Epidermal melanocyte (primary cell): ENCODE measurements at regions not wholly inside any gene's neighbourhood (a gene's known extent, or its start where the extent isn't known, plus 50 kb on each side); places are given as distances from the start of the nearest gene placed in this dataset.
"Not testable (repeated sequence)": the region's sequence is repeated elsewhere in the genome, so short reads cannot be mapped to it uniquely, and the experiment has no call there.

ENCODE experiments used
- DNase-seq: peaks from one replicate; pipeline ENCODE4 v3.0.0; 2011; ENCODE audit warnings: low spot score; ENCODE audit not compliant: insufficient read length

DNA sequence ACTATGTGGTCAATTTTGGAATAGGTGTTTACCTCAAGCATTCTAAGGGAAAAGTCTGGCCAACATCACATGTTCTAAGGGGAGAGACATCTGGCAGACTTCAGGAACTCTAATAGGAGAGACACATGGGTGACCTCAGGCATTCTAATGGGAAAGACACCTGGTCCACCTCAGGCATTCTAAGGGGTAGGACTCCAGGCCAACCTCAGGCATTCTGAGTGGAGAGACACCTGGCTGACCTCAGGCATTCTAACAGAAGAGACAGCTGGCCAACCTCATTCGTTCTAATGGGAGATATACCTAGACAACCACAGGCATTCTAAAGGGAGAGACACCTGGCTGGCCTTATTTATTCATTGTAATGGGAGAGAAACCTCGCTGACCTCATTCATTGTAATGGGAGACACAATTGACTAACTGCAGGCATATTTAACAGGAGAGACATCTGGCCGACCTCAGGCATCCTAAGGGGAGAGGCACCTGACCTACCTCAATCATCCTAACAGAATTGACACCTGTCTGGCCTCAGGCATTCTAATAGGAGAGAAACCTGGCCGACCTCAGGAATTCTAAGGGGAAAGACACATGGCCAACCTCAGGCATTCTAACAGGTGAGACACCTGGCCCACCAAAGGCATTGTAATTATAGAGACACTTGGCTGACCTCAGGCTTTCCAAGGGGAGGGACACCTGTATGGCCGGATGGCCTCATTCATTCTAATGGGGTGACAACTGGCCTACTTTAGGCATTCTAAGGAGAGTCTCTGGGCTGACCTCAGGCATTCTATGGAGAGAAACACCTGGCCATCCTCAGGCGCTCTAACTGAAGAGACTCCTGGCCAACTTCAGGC is 1346.8 kb downstream of the UQCRFS1 start:
- no peak for DNase-seq

DNA sequence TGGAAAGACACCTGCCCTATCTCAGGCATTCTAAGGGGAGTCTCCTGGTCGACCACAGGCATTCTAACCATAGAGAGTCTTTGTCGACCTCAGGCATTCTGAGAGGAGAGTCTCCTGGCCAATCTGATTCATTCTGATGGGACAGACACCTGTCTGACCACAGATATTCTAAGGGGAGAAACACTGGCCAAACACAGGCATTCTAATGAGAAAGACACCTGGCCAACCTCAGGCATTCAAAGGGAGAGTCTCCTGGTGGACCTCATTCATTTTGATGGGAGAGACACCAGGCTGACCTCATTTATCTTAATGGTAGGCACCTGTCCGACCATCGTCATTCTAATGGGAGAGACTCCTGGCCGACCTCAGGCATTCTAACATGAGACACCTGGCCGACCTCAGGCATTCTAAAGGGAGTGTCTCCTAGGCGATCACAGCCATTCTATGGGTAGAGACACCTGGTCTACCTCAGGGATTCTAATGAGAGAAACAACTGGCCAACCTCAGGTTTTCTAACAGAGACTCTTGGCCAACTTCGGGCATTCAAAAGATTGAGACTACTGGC is 1351.5 kb downstream of the UQCRFS1 start:
- no peak for DNase-seq

DNA sequence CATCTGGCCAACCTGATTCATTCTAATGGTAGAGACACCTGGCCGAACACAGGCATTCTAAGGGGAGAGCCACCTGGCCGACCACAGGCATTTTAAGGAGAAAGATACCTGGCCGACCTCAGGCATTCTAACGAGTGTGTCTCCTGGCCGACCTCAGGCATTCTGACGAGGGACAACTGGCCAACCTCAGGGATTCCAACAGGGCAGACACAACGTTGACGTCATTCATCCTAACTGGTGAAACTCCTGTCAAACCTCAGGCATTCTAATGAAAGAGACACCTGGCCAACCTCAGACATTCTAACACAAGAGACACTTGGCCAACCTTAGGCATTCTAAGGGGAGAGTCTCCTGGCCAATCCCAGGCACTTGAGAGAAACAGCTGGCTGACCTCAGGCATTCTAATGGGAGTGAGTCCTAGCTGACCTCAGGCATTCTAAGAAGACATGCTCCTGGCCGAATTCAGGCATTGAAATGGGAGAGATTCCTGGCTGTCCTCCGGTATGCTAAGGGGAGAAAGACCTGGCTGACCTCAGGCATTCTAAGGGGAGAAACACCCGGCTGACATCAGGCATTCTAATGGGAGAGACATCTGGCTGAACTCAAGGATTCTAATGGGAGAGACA is 1352.5 kb downstream of the UQCRFS1 start:
- DNase-seq: no peak

DNA sequence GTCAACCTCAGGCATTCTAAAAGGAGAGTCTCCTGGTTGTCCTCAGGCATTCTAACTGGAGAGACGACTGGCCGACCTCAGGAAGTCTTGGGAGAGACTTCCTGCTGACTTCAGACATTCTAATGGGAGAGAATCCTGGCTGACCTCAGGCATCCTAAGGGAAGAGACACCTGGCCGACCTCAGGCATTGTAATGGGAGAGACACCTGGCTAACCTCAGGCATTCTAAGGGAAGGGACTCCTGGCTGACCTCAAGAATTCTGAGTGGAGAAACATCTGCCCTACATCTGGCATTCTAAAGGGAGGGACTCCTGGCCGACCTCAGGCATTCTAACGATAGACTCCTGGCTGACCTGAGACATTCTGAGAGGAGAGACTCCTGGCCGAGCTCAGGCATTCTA is 1353.3 kb downstream of the UQCRFS1 start:
- DNase-seq: no peak

DNA sequence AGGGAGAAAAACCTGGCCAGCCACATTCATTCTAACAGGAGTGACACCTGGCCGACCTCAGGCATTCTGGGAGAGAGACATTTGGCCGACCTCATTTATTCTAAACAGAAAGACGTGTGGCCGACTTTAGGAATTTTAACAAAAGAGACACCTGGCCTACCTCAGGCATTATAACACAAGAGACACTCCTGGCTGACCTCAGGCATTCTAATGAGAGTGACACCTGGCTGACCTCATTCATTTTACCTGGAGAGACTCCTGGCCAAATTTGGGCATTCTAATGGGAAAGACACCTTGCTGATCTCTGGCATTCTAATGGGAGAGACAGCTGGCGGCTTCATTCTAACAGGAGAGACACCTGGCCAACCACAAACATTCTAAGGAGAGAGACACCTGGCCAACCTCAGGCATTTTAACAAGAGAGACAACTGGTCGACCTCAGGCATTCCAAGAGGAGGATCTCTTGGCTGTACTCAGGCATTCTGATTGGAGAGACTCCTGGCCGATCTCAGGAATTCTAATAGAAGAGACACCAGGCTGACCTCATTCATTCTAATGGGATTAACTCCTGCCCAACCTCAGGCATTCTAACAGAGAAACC is 1353.9 kb downstream of the UQCRFS1 start:
- DNase-seq: no peak

DNA sequence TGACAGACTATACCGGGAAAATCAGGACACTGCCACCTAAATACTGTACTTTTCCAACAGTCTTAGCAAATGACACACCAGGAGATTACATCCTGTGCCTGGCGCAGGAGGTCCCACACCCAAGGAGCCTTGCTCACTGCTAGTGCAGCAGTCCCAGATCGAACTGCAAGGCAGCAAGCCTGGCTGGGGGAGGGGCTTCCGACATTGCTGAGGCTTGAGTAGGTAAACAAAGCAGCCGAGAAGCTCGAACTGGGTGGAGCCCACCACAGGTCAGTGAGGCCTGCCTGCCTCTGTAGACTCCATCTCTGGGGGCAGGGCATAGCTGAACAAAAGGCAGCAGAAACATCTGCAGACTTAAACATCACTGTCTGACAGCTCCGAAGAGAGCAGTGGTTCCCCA is 1360.0 kb downstream of the UQCRFS1 start:
- DNase-seq: not testable (repeated sequence)

DNA sequence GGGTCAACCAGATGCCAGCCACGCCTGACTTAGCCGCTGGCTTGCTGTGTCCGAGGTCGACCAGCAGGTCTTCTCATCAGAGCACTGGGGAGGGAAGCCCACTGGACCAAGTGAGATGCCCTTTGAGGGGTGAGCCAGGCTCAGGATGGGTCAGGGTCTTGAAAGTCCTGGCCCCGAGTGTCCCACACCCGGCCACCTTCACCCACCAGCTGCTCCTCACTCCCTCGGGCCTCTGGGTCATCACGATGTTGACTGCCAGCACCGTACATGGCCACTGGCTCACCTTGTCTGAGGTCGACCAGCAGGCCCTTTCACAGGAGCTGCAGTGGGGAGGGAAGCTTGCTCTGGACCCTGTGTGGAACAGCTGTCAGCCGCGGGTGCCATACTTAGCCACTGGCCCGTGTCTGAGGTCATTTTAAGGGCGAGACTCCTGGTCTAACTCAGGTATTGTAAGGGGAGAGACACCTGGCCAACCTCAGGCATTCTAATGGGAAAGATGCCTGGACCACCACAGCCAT is 1361.3 kb downstream of the UQCRFS1 start:
- DNase-seq: no peak

DNA sequence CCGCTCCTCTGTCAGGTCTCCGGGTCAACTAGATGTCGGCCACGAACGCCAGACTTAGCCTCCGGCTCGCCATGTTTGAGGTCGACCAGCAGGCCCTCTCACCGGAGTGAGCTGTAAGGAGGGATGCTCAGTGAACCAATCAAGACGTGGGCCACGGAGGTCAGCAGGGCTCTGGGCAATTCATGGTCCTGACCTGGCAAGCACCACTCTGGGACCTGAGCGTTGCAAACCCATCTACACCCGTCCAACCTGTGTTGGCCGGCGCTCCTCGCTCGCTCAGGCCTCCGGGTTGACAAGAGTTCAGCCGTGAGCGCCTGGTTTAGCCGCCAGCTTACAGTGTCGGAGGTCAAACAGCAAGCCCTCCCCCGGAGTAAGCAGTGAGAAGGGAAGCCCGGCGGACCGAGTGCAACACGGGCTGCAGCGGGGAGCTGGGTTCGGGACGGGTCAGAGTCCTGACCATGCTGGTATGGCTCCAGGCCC is 1361.9 kb downstream of the UQCRFS1 start:
- DNase-seq: no peak

DNA sequence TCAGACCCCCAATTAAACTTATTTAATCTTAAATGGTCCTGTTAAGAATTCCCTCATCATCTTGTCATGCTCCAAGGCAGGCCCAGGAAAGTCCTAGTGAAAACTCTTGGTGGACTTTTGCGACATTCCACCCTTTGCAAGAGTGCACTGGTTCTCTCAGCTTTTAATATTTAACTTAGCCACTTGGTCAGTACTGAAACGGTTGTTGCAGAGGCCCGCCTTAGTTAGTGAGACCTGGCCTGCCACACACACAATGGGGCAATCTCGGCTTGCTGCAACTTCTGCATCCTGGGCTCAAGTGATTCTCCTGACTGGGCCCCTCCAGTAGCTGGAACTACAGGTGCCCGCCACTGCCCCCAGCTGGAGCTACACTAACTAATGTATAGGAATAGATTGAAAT is 1366.0 kb downstream of the UQCRFS1 start:
- DNase-seq: no peak

DNA sequence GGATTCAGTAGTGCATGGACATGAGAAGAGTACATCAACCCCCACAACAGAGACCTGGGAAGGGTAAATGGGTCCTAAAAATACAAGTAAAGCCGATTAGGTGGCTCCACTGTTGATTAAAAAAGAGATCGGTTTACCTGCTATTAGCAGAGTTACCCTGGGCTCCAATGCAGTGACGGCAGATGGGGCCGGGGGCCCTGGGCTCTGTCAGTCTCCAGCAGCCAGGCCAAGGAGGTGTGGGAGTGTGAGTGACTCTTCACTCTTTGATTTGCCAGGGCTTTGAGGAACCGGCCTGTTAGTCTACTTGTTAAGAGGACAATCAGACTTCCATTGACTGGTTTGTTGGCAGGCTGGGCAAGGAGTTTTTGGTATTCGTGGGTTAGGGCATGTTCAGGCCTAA is 1368.7 kb downstream of the UQCRFS1 start:
- no peak for DNase-seq

DNA sequence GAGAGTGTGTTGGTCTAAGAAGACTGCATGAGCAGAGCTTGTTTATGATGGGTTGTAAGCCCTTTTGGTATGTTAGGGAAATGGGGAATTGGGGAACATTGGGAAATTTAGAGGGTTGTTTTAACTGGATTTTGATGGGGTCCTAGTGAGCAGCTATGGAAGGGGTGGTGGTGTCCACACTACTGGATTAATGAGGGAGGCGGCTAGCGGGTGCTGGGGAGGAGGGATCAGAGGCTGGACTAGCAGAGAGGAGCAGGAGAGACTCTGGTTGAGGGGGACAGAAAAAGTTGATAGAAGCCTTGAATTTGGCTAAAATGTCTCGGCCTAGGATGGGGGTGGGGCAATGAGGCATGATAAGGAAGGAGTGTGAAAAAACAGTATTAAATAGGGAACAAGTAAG is 1369.1 kb downstream of the UQCRFS1 start:
- DNase-seq: no peak

DNA sequence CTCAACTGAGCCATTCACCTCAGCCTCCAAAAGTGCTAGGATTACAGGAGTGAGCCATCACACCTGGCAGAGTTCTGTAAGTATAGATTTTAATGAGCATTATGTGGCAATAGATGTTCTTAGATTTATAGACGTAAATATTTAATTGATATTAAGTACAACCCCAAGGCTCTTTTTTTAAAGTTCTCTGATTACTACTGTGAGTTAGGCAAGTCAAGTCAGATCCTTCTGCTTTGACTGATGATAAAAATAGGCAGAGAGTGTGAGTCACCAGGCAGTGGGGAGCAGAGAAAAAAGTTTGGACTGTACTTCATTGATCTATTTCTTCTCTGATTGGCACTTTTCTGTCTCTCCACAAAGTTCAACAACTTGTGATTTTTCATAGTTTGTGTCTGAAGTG is 1379.9 kb downstream of the UQCRFS1 start:
- DNase-seq: no peak

DNA sequence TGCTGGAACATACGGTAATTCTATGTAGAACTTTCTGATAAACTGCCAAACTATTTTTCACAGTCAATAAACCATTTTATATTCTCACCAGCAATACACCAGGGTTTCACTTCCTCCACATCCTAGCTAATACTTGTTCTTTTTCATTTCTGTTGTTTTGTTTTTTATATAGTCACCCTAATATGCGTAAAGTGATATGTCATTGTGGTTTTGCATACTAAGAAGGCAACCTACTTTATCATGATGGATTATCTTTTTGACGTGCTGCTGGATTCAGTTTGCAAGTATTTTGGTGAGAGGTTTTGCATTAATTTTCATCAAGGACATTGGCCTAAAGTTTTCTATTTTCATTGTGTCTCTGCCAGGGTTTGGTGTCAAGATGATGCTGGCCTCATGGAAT is 1384.1 kb downstream of the UQCRFS1 start:
- no peak for DNase-seq

DNA sequence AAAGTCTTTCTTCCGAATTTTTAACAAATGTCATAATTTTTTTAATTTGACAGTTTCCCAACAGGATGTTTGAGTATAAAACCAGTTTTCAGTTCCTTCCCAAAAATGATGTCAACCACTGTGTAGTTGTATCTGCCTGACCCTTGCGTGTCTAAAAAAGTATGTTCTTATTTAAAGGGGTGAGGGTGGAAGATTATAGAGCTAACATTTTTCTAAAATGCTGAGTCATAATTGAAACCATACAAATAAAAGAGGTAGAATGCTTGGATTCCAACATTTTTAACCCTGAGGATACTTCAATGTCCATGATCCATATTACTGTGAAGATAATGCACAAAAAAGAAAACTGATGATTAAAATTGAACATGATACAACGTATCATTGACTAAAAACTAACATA is 1388.8 kb downstream of the UQCRFS1 start:
- no peak for DNase-seq

DNA sequence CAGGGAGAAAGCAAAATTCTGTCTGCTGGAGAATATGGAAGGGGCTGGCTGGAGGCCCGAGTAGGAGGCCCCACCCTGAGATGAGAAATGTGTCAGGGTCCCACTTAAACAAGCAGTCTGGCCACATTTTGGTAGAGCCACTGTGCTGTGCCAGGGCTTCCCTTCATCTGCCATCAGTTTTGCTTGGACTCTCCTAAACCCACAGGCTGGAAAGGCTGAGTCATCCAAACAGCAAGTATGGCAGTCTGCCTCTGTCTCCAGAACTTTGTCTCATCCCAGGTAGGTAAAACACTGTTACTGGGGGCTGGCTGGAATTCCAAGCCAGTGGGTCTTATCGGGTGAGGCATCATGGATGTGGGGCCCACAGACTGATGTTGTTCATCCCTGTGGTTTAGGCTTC is 1390.6 kb downstream of the UQCRFS1 start:
- DNase-seq: no peak

DNA sequence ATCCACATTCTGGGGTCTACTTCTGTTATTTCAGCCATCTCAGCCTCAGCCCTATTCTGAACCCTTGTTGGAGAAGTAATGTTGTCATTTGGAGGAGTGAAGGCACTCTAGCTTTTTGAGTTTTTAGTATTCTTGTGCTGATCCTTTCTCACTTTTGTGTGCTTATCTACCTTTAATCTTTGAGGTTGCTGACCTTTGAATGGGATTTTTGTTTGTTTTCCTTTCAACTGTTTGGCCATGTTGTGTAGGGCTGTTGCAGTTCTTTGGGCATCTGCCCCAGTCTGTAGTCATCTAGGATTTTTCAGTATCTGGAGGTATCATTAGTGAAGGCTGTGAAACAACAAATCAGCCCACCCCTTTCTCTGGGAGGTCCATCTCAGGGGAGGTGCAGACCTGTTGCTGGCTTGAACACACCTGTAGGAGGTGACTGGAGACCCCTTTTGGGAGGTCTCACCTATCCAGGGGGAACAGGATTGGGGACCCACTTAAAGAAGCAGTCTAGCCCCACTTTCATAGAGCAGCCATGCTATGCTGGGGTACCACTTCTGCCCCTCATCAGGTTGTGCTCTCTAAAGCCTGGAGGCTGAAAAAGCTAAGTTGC is 1391.4 kb downstream of the UQCRFS1 start:
- DNase-seq: no peak

DNA sequence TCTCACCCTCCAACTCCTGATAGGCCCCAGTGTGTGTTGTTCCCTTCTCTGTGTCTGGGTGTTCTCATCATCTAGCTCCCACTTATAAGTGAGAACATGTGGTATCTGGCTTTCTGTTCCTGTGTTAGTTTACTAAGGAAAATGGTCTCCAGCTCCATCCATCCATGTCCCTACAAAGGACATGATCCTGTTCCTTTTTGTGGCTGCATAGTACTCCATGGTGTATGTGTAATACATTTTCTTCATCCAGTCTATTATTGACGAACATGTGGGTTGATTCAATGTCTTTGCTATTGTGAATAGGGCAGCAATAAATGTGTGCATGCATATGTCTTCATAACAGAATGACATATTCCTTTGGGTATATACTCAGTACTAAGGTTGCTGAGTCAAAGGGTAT is 1397.0 kb downstream of the UQCRFS1 start:
- DNase-seq: no peak

DNA sequence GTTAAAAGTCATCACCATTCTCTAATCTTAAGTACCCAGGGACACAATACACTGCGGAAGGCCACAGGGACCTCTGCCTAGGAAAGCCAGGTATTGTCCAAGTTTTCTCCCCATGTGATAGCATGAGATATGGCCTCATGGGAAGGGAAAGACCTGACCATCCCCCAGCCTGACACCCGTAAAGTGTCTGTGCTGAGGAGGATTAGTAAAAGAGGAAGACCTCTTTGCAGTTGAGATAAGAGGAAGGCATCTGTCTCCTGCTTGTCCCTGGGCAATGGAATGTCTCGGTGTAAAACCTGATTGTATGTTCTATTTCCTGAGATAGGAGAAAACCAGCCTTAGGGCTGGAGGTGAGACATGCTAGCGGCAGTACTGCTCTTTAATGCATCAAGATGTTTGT is 1398.1 kb downstream of the UQCRFS1 start:
- not testable (repeated sequence) for DNase-seq

DNA sequence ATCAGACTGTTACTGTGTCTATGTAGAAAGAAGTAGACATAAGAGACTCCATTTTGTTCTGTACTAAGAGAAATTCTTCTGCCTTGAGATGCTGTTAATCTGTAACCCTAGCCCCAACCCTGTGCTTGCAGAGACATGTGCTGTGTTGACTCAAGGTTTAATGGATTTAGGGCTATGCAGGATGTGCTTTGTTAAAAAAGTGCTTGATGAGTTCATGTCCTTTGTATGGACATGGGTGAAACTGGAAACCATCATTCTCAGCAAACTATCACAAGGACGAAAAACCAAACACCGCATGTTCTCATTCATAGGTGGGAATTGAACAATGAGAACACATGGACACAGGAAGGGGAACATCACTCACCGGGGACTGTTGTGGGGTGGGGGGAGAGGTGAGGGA is 1398.7 kb downstream of the UQCRFS1 start:
- not testable (repeated sequence) for DNase-seq

DNA sequence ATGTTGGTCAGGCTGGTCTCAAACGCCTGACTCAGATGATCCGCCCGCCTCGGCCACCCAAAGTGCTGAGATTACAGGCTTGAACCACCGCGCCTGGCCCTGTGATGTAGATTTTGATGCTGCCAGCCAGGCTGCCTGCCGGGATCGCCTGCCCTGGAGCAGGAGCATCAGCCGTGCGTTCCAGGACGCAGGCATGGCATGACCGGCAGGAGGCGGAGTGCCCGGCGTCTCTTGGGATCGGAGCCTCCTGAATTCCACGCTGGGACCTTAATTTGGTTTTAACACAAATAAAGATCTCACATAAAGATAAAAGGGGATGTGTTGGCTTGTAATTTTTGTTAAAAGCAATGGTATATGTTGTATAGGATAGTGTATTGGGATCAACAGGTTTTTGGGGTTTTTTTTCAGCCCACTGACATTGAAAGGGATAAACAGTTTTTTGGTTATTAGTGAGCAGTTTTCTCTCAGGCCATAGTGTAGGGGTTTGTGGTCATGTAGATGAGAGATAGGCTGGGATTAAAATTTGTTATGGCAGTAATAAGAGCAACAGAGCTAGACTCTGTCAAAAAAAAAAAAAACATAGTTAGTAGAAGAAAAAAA is 1406.4 kb downstream of the UQCRFS1 start:
- no peak for DNase-seq

DNA sequence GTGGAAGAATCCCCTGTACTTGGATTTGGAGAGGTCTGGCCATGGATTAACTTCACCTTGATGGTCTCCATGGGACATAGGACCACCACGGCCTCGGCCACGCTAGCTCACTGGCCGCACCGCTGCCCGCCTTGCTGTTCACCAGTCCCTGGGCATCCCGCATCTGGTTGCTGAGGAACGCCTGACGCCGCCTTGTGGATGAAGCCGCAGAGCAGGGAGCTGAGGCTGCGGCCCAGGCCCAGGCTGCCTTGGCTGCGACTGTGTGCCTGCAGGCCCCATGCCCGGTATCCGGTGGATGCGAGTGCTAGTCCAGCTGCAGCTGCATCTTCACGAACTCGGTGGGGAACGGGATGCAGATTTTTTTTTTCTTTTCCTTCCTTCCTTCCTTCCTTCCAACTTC is 1407.1 kb downstream of the UQCRFS1 start:
- no peak for DNase-seq
